ENCODE measurements at regions not wholly inside any gene's neighbourhood (a gene's known extent, or its start where the extent isn't known, plus 50 kb on each side); places are given as distances from the start of the nearest gene placed in this dataset.

DNA sequence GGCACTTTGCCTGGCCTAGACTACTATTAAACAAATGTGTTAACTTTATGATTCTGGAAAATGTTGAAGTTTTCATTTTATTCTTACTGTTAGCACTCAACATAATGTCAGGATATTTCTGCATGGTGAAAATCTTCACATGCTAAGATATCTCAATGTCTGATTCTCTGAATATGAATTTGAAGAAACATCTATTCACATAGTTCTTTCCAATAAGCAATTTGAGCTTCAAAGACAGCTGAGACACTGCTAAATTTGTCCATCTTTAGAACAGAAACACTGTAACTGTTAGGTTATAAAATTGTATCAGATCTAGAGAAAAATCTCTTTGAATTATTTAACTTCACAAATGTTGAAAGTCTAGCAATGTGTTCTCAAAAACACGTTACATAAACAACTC lies 970.2 kb downstream of the PLOD2 start:
- Mint-ChIP-seq H3K9me3 (ENCODE audit: unreplicated experiment) (no peaks in the 10 kb centered on the region), H3K27me3 (ENCODE audit: insufficient read depth, unreplicated experiment) (no peaks in the 10 kb centered on the region), H3K36me3 (ENCODE audit: insufficient read depth, unreplicated experiment) (no peaks in the 10 kb centered on the region), H3K4me3 (ENCODE audit: unreplicated experiment) (no peak overlapping the region), H3K27ac (ENCODE audit: low read depth, unreplicated experiment) (no peak overlapping the region), H3K4me1 (ENCODE audit: insufficient read depth, unreplicated experiment) (no peaks in the 10 kb centered on the region)
- intact Hi-C loops (cut with micrococcal nuclease): no loop called here
- ChIA-PET POLR2A (no interaction called here), CTCF (no interaction called here)
- DNase-seq (ENCODE audit: unreplicated experiment): no peak
- TF ChIP-seq CTCF (IDR thresholded peaks at IDR 0.05; ENCODE audit: unreplicated experiment): no peak
- no TSS peak for BruUV-seq (replicated peaks)

DNA sequence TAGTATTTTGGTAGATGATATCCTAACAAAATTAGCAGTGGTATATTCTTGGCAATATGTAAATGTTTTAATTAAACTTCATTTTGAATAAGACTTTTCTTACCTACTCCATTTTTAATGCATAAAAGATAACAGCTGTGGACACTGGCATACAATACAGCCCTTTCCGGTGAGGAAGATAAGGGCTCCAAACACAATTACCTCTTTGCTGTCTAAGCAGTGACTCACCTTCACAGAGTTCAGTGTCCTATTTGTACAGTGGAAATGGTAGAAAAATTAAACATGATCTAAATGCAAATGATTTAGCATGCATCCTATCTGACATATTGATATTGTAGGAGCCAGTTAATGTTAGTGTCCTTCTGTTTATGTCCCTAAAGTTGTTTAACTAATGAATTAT lies 969.4 kb downstream of the PLOD2 start:
- no peak overlapping the region for H3K4me3 Mint-ChIP-seq (ENCODE audit: unreplicated experiment)
- H3K36me3 Mint-ChIP-seq (ENCODE audit: insufficient read depth, unreplicated experiment): no peaks in the 10 kb centered on the region
- no peak overlapping the region for H3K27ac Mint-ChIP-seq (ENCODE audit: low read depth, unreplicated experiment)
- no TSS peak for BruUV-seq (replicated peaks)
- ChIA-PET CTCF (interaction anchor here (0.8 kb wide), 1 partner anchor 448 kb away, joined by 4 read pairs; no protein-coding TSS in a partner anchor), POLR2A (no interaction called here)
- no peak for TF ChIP-seq CTCF (IDR thresholded peaks at IDR 0.05; ENCODE audit: unreplicated experiment)
- no peaks in the 10 kb centered on the region for H3K4me1 Mint-ChIP-seq (ENCODE audit: insufficient read depth, unreplicated experiment)
- intact Hi-C loops (cut with micrococcal nuclease): no loop called here
- DNase-seq (ENCODE audit: unreplicated experiment): no peak
- no peaks in the 10 kb centered on the region for H3K27me3 Mint-ChIP-seq (ENCODE audit: insufficient read depth, unreplicated experiment)
- H3K9me3 Mint-ChIP-seq (ENCODE audit: unreplicated experiment): no peaks in the 10 kb centered on the region

GRCh38 chr3:145197051-145197820 lies 963.7 kb downstream of the PLOD2 start:
- BruUV-seq (replicated peaks): no TSS peak
- ChIA-PET CTCF (interaction anchor here (0.7 kb wide), 1 partner anchor 446 kb away, joined by 3 read pairs; no protein-coding TSS in a partner anchor), POLR2A (no interaction called here)
- no peaks in the 10 kb centered on the region for H3K36me3 Mint-ChIP-seq (ENCODE audit: insufficient read depth, unreplicated experiment)
- intact Hi-C loops (cut with micrococcal nuclease): no loop called here
- DNase-seq (ENCODE audit: unreplicated experiment): no peak
- H3K27ac Mint-ChIP-seq (ENCODE audit: low read depth, unreplicated experiment): no peak overlapping the region
- H3K27me3 Mint-ChIP-seq (ENCODE audit: insufficient read depth, unreplicated experiment): no peaks in the 10 kb centered on the region
- no peak for TF ChIP-seq CTCF (IDR thresholded peaks at IDR 0.05; ENCODE audit: unreplicated experiment)
- no peak overlapping the region for H3K4me3 Mint-ChIP-seq (ENCODE audit: unreplicated experiment)
- peaks cover 12% of the 10 kb centered on the region for H3K9me3 Mint-ChIP-seq (ENCODE audit: unreplicated experiment)
- H3K4me1 Mint-ChIP-seq (ENCODE audit: insufficient read depth, unreplicated experiment): no peaks in the 10 kb centered on the region

DNA sequence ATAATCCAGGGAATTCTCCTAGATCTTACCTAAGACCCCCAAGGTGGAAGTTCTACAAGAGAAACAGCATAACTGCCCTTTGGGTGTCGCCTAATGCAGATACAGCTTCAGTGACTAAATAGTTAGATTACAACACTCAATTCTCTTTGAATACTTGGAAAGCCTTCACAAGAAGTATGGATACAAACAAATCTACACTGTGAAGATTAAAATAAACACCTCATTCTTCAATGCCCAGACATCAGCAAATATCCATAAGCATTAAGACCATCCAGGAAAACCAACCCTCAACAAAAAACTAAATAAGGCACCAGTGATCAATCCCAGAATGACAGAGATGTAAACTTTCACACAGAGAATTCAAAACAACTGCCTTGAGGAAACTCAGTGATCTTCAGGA lies 963.2 kb downstream of the PLOD2 start:
- no peak for DNase-seq (ENCODE audit: unreplicated experiment)
- Mint-ChIP-seq H3K27me3 (ENCODE audit: insufficient read depth, unreplicated experiment) (no peaks in the 10 kb centered on the region), H3K36me3 (ENCODE audit: insufficient read depth, unreplicated experiment) (no peaks in the 10 kb centered on the region), H3K9me3 (ENCODE audit: unreplicated experiment) (peaks cover 12% of the 10 kb centered on the region), H3K4me1 (ENCODE audit: insufficient read depth, unreplicated experiment) (no peaks in the 10 kb centered on the region), H3K4me3 (ENCODE audit: unreplicated experiment) (no peak overlapping the region), H3K27ac (ENCODE audit: low read depth, unreplicated experiment) (no peak overlapping the region)
- POLR2A ChIA-PET: no interaction called here
- no TSS peak for BruUV-seq (replicated peaks)
- CTCF ChIA-PET: no interaction called here
- TF ChIP-seq CTCF (IDR thresholded peaks at IDR 0.05; ENCODE audit: unreplicated experiment): no peak
- intact Hi-C loops (cut with micrococcal nuclease): no loop called here
